GM12878 (cell line): ENCODE measurements at regions not wholly inside any gene's neighbourhood (a gene's known extent, or its start where the extent isn't known, plus 50 kb on each side); places are given as distances from the start of the nearest gene placed in this dataset.

Source experiments
- ATAC-seq: fragments of 200-7000 bp; cut with Tn5 transposase; 3 replicates; pipeline ENCODE4 v1.9.1; 2020; ENCODE audit warnings: mild to moderate bottlenecking, moderate library complexity
- BruUV-seq: library from RNA; stranded (reverse); fragments of 400-500 nt; replicated peaks from 2 replicates; lab custom pipeline; 2021; lab: Mats Ljungman, UMichigan
- CTCF ChIA-PET: fragments of 300-600 bp; sonication (Branson Sonifier 250); formaldehyde crosslinking; extraction: SDS; loops from one replicate; lab custom pipeline; 2021; ENCODE audit warnings: inconsistent platforms; lab: Yijun Ruan, JAX
- POLR2A ChIA-PET: fragments of 350-600 bp; formaldehyde crosslinking; extraction: SDS; loops from one replicate; lab custom pipeline; 2021; ENCODE audit warnings: inconsistent platforms; lab: Charles Lee
- RAD21 ChIA-PET: fragments of 300-600 bp; sonication (Branson Sonifier 250); formaldehyde crosslinking; loops from one replicate; lab custom pipeline; 2023; ENCODE audit warnings: antibody characterized with exemption; ENCODE audit not compliant: unreplicated experiment; lab: Charles Lee
- SMC1A ChIA-PET: fragments of 300-600 bp; sonication (Branson Sonifier 250); formaldehyde crosslinking; loops from one replicate; lab custom pipeline; 2023; ENCODE audit not compliant: unreplicated experiment, uncharacterized antibody; lab: Charles Lee
- DNase-seq: peaks from one replicate; pipeline ENCODE4 v3.0.0-alpha.2; 2011; ENCODE audit warnings: low read depth, low spot score
- FAIRE-seq: peaks from 3 replicates; lab custom pipeline; 2011; peaks lifted over from hg19 to GRCh38; lab: Jason Lieb, UNC
- H2AFZ ChIP-seq: 2 replicates; pipeline ENCODE4 v1.6.0; 2011; ENCODE audit warnings: low read depth, low read length, control low read depth; ENCODE audit not compliant: control insufficient read depth
- H3K27ac ChIP-seq: 2 replicates; pipeline ENCODE4 v1.5.1; 2011; ENCODE audit warnings: control low read depth; ENCODE audit not compliant: control insufficient read depth, insufficient read depth
- H3K27me3 ChIP-seq, 2 experiments: replicated peaks in 1 of 2; 2 replicates each; pipeline versions ENCODE4 v1.6.0 to v1.6.1; 2011; ENCODE audit warnings: low read length in 1 of 2; ENCODE audit not compliant: control insufficient read depth in 2 of 2, insufficient read depth in 2 of 2
- H3K36me3 ChIP-seq, 2 experiments: 2 replicates each; pipeline ENCODE4 v1.5.1; 2011; ENCODE audit warnings: low read length in 1 of 2; ENCODE audit not compliant: control insufficient read depth in 2 of 2, insufficient read depth in 2 of 2
- H3K4me1 ChIP-seq: 2 replicates; pipeline ENCODE4 v1.6.1; 2011; ENCODE audit warnings: mild to moderate bottlenecking, low read length, moderate library complexity, mixed read lengths; ENCODE audit not compliant: control insufficient read depth, insufficient read depth
- H3K4me2 ChIP-seq: 2 replicates; pipeline ENCODE4 v1.6.0; 2011; ENCODE audit warnings: control low read depth; ENCODE audit not compliant: control insufficient read depth, insufficient read depth
- H3K4me3 ChIP-seq: fragments of 200-600 bp; sonication (generic); 2 replicates; pipeline ENCODE4 v1.5.1; 2016
- H3K79me2 ChIP-seq: 2 replicates; pipeline ENCODE4 v1.6.0; 2011; ENCODE audit warnings: low read length; ENCODE audit not compliant: control insufficient read depth, insufficient read depth
- H3K9ac ChIP-seq: 2 replicates; pipeline ENCODE4 v1.8.0; 2011; ENCODE audit warnings: low read length, control low read depth, mixed read lengths; ENCODE audit not compliant: control insufficient read depth, insufficient read depth
- H3K9me3 ChIP-seq: replicated peaks from 3 replicates; pipeline ENCODE4 v1.5.1; 2011; ENCODE audit warnings: mild to moderate bottlenecking, low read length; ENCODE audit not compliant: control insufficient read depth, insufficient read depth
- H4K20me1 ChIP-seq: 2 replicates; pipeline ENCODE4 v1.6.0; 2011; ENCODE audit not compliant: control insufficient read depth, insufficient read depth
- BCLAF1 ChIP-seq: fragments of 450-650 bp; IDR thresholded peaks from 2 replicates; pipeline ENCODE4 v1.6.1; 2017; ENCODE audit warnings: antibody characterized with exemption, mild to moderate bottlenecking, moderate library complexity
- IRF3 ChIP-seq: fragments of 450-650 bp; IDR thresholded peaks from 2 replicates; pipeline ENCODE4 v1.6.1; 2014; ENCODE audit warnings: mild to moderate bottlenecking
- JUNB ChIP-seq: IDR thresholded peaks from 2 replicates; pipeline ENCODE4 v1.6.1; 2016; ENCODE audit warnings: antibody characterized with exemption, mild to moderate bottlenecking
- PAX8 ChIP-seq: fragments of 450-650 bp; IDR thresholded peaks from 2 replicates; pipeline ENCODE4 v1.6.1; 2017; ENCODE audit warnings: mild to moderate bottlenecking, moderate library complexity
- POLR2AphosphoS2 ChIP-seq: IDR thresholded peaks from 2 replicates; pipeline ENCODE4 v1.6.1; 2011; ENCODE audit warnings: low read depth, mild to moderate bottlenecking, low read length, improper control_type of control experiment, moderate library complexity
- SMARCA5 ChIP-seq: fragments of 450-650 bp; IDR thresholded peaks from 2 replicates; pipeline ENCODE4 v1.6.1; 2017; ENCODE audit warnings: mild to moderate bottlenecking
- SUPT20H ChIP-seq: IDR thresholded peaks from 2 replicates; pipeline ENCODE4 v1.6.1; 2011; ENCODE audit warnings: low read depth, mild to moderate bottlenecking, low read length, moderate library complexity, borderline replicate concordance; ENCODE audit not compliant: control insufficient read depth
- ZBED1 ChIP-seq: IDR thresholded peaks from 2 replicates; pipeline ENCODE4 v1.6.1; 2016; ENCODE audit warnings: borderline replicate concordance
- ZBTB11 ChIP-seq: fragments of 450-650 bp; formaldehyde crosslinking; IDR thresholded peaks from 2 replicates; pipeline ENCODE4 v1.5.0; 2022; ENCODE audit warnings: mild to moderate bottlenecking, missing genetic modification characterization
- WGBS: methylation state at CpG from one replicate; pipeline ENCODE4 v1.1.6; 2016; ENCODE audit warnings: low lambda C conversion rate; ENCODE audit not compliant: insufficient replicate concordance, insufficient coverage; ENCODE audit errors: missing lambda C conversion rate; 5-methylcytosine and 5-hydroxymethylcytosine counted together
- in situ Hi-C: fragments of 300-500 bp; cut with MboI; formaldehyde crosslinking; loops from 9 replicates; pipeline ENCODE4 v1.14.3; 2018; ENCODE audit warnings: mixed read lengths
- intact Hi-C: fragments of 100-400 bp; cut with micrococcal nuclease; formaldehyde crosslinking; loops from one replicate; pipeline ENCODE4 v1.14.2; 2022; ENCODE audit not compliant: unreplicated experiment

- WGBS, result 82% methylated on average over 5 of the region's 5 CpGs
- Histone ChIP-seq H3K27me3 (no peaks in the 10 kb centered on the region), H3K4me1 (no peaks in the 10 kb centered on the region), H3K36me3 (no peaks in the 10 kb centered on the region), H2AFZ (no peak overlapping the region), H4K20me1 (no peaks in the 10 kb centered on the region), H3K79me2 (no peaks in the 10 kb centered on the region), H3K4me2 (no peak overlapping the region), H3K27ac (no peak overlapping the region), H3K4me3 (no peak overlapping the region), H3K9ac (no peak overlapping the region), H3K9me3 (no peaks in the 10 kb centered on the region)
- FAIRE-seq (no peak), ATAC-seq (no peak), DNase-seq (no peak)
- intact Hi-C loops, result no loop called here
- in situ Hi-C loops, result no loop called here
- BruUV-seq, result no TSS peak
- SMC1A ChIA-PET, result no interaction called here
- POLR2A ChIA-PET, result no interaction called here
- RAD21 ChIA-PET, result no interaction called here
- CTCF ChIA-PET, result no interaction called here
- TF ChIP-seq BCLAF1 (no peak), SMARCA5 (no peak), IRF3 (no peak), ZBTB11 (CRISPR knock-in tag) (no peak), ZBED1 (no peak), SUPT20H (no peak), PAX8 (no peak), POLR2AphosphoS2 (no peak), JUNB (no peak)
Observed at GRCh38 chr5:79901631-79902030, 89.4 kb downstream of the MTX3 start.
